Fibroblast of pulmonary artery (primary cell): ENCODE measurements at regions not wholly inside any gene's neighbourhood (a gene's known extent, or its start where the extent isn't known, plus 50 kb on each side); places are given as distances from the start of the nearest gene placed in this dataset.
A peak's percentile ranks its signal among the peaks of the same experiment; 100 is the strongest.

Experiments
- DNase-seq: peaks from one replicate; pipeline ENCODE4 v3.0.0-alpha.2; 2010; ENCODE audit warnings: low read depth
- H3K4me3 ChIP-seq: replicated peaks from 2 replicates; pipeline ENCODE4 v1.5.1; 2011; ENCODE audit warnings: low read depth, mild to moderate bottlenecking, control low read depth, low read length, moderate library complexity
- TF ChIP-seq, protein P1 (sequence below): IDR thresholded peaks from 2 replicates; pipeline ENCODE4 v1.5.1; 2011; ENCODE audit warnings: mild to moderate bottlenecking, control low read depth, low read length, inconsistent platforms; ENCODE audit errors: missing control alignments

GRCh38 chr13:48776401-48776800 is 122.7 kb downstream of the CYSLTR2 start:
- TF ChIP-seq, protein P1, sequence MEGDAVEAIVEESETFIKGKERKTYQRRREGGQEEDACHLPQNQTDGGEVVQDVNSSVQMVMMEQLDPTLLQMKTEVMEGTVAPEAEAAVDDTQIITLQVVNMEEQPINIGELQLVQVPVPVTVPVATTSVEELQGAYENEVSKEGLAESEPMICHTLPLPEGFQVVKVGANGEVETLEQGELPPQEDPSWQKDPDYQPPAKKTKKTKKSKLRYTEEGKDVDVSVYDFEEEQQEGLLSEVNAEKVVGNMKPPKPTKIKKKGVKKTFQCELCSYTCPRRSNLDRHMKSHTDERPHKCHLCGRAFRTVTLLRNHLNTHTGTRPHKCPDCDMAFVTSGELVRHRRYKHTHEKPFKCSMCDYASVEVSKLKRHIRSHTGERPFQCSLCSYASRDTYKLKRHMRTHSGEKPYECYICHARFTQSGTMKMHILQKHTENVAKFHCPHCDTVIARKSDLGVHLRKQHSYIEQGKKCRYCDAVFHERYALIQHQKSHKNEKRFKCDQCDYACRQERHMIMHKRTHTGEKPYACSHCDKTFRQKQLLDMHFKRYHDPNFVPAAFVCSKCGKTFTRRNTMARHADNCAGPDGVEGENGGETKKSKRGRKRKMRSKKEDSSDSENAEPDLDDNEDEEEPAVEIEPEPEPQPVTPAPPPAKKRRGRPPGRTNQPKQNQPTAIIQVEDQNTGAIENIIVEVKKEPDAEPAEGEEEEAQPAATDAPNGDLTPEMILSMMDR, result no peak
- DNase-seq, result no peak
- H3K4me3 ChIP-seq, result no peak overlapping the region

DNA sequence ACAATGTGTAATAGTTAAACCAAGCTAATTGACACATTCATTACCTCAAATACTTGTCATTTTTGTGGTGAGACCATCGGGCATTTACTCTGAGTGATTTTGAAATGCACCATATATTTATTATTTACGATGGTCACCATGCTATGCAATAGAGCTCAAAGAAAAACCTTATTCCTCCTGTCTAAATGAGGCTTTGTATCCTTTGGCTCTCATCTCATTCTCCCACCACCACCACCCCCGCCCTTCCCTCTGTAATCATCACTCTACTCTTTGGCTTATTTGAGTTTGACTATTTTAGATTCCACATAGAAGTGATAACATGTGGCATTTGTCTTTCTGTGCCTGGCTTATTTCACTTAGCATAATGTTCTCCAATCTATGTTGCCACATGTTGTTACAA is 124.9 kb downstream of the CYSLTR2 start:
- TF ChIP-seq, protein P1, result no peak
- no peak for DNase-seq
- no peak overlapping the region for H3K4me3 ChIP-seq

DNA sequence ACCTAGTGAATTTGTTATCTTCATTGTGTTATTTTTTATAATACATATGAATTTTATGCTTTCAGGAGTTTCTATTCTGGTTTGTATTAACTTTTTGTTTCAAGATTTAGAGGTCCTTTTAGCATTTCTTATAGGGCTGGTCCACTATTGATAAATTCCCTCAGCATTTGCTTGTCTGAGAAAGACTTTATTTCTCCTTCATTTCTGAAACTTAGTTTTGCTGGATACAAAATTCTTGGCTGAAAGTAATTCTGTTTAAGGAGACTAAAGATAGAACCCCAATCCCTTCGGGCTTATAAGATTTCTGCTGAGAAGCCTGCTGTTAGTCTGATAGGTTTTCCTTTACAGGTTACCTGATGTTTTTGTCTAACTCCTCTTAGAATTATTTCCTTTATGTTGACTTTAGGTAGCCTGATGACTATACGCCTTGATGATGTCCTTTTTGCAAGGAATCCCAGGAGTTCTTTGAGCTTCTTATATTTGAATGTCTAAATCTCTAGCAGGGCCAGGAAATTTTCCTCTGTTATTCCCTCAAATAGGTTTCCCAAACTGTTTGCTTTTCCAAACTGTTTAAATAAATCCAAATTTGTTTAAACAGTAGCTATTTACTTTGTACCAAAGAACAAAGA is 127.1 kb downstream of the CYSLTR2 start:
- DNase-seq, result no peak
- H3K4me3 ChIP-seq, result no peak overlapping the region
- TF ChIP-seq, protein P1, result no peak

- no peak overlapping the region for H3K4me3 ChIP-seq
- TF ChIP-seq, protein P1, result no peak
- DNase-seq, result no peak
Observed at GRCh38 chr13:48782429-48782840, 128.7 kb downstream of the CYSLTR2 start.

DNA sequence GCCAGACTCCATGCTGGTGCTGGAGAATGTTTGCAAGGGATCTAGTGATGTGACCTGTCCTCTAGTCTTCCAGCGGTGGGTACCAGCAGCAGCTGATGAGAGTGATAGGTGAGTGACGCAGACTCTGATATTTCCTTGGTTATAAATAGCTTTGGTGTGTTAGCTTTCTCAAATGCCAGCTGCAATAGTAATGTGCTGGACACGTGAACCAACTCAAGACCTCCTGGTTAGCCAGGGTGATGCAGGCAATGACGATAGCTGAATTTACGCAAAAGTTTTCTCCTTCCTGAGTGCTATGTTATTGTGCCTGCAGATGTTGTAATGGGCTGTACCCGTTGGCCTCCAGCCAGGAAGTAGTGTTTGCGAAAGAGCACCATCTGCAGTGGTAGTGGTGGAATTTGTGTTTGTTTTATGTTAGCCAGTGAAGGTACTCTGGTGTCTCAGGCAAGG is 129.5 kb downstream of the CYSLTR2 start:
- peak; percentile 100 for DNase-seq
- TF ChIP-seq, protein P1, result peak; percentile 22

DNA sequence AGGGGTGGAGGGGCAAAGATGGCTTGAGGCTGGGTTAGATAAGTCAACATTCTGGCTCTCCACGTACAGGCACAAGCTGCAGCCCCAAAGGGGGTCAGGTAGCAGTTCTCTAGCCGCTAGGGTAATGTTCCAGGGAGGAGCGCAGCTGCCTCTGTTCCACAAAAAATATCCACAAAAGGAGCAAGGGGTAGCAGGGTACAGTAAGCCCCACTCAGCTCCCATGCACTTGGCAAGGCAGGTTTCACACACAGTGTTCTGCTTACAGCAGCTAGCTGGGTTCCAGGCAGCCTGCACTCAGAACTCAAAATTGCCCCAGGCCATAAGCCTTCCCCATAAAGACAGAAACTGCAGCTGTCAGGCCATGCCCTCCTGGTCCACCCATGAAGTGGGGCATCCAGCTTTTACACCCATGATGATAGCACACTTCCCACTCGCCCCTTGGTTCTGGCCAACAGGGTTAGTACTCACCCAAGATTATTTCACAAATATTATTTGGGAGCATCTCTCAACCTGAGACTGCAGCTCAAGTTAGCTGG is 130.0 kb downstream of the CYSLTR2 start:
- TF ChIP-seq, protein P1, result no peak
- no peak overlapping the region for H3K4me3 ChIP-seq
- DNase-seq, result no peak

More for the DNA sequence above, 129.5 kb downstream of the CYSLTR2 start:
- no peak overlapping the region for H3K4me3 ChIP-seq
